ENCODE measurements at regions not wholly inside any gene's neighbourhood (a gene's known extent, or its start where the extent isn't known, plus 50 kb on each side); places are given as distances from the start of the nearest gene placed in this dataset.

DNA sequence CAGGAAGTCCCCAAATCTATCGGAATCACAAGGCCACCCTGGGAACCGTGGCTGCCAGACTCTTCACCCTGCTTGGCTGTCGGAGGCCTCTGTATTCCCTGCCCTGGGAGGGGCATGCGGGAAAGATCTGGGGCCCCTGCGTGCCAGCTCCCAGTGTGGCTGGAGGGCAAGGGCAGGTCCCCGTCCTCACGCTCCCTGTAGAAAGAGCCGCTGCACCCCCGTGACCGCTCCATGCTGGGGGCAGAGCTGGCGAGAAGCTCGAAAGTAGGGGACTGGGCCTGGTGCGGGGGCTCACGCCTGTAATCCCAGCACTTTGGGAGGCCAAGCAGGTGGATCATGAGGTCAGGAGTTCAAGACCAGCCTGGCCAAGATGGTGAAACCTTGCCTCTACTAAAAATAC lies 208.4 kb upstream of the SOX1 start:
- TF ChIP-seq, protein P1, sequence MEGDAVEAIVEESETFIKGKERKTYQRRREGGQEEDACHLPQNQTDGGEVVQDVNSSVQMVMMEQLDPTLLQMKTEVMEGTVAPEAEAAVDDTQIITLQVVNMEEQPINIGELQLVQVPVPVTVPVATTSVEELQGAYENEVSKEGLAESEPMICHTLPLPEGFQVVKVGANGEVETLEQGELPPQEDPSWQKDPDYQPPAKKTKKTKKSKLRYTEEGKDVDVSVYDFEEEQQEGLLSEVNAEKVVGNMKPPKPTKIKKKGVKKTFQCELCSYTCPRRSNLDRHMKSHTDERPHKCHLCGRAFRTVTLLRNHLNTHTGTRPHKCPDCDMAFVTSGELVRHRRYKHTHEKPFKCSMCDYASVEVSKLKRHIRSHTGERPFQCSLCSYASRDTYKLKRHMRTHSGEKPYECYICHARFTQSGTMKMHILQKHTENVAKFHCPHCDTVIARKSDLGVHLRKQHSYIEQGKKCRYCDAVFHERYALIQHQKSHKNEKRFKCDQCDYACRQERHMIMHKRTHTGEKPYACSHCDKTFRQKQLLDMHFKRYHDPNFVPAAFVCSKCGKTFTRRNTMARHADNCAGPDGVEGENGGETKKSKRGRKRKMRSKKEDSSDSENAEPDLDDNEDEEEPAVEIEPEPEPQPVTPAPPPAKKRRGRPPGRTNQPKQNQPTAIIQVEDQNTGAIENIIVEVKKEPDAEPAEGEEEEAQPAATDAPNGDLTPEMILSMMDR (IDR thresholded peaks at IDR 0.05) = no peak
- no peak for TF ChIP-seq POLR2A (IDR thresholded peaks at IDR 0.05)

Data from thyroid gland (tissue), 4 donors.